ENCODE measurements at regions not wholly inside any gene's neighbourhood (a gene's known extent, or its start where the extent isn't known, plus 50 kb on each side); places are given as distances from the start of the nearest gene placed in this dataset.
"Not testable (repeated sequence)": the region's sequence is repeated elsewhere in the genome, so short reads cannot be mapped to it uniquely, and the experiment has no call there.

- no peak for DNase-seq (ENCODE audit: extremely low spot score)
- ChIA-PET CTCF (no interaction called here), POLR2A (no interaction called here)
- TF ChIP-seq CTCF (IDR thresholded peaks at IDR 0.05; ENCODE audit: control extremely low read depth, extremely low read depth, low read depth, missing control alignments), result no peak
Observed at GRCh38 chr13:20320885-20321284, 88.8 kb upstream of the GJB6 start.

GRCh38 chr13:20313896-20314295, 81.8 kb upstream of the GJB6 start:
- ChIA-PET POLR2A (no interaction called here), CTCF (no interaction called here)
- TF ChIP-seq CTCF (IDR thresholded peaks at IDR 0.05; ENCODE audit: control extremely low read depth, extremely low read depth, low read depth, missing control alignments), result no peak
- no peak for DNase-seq (ENCODE audit: extremely low spot score)

- POLR2A ChIA-PET, result no interaction called here
- no peak for DNase-seq (ENCODE audit: extremely low spot score)
- TF ChIP-seq CTCF (IDR thresholded peaks at IDR 0.05; ENCODE audit: control extremely low read depth, extremely low read depth, low read depth, missing control alignments), result no peak
- CTCF ChIA-PET, result interaction anchor here (1.3 kb wide), 1 partner anchor 12 kb away, joined by 5 read pairs; no protein-coding TSS in a partner anchor
Observed at GRCh38 chr13:20312292-20312691, 80.2 kb upstream of the GJB6 start.

GRCh38 chr13:20311596-20311995, 79.5 kb upstream of the GJB6 start:
- no peak for DNase-seq (ENCODE audit: extremely low spot score)
- CTCF ChIA-PET, result no interaction called here
- TF ChIP-seq CTCF (IDR thresholded peaks at IDR 0.05; ENCODE audit: control extremely low read depth, extremely low read depth, low read depth, missing control alignments), result no peak
- POLR2A ChIA-PET, result no interaction called here

- TF ChIP-seq CTCF (IDR thresholded peaks at IDR 0.05; ENCODE audit: control extremely low read depth, extremely low read depth, low read depth, missing control alignments), result no peak
- ChIA-PET CTCF (no interaction called here), POLR2A (no interaction called here)
- no peak for DNase-seq (ENCODE audit: extremely low spot score)
Observed at GRCh38 chr13:20311022-20311421, 78.9 kb upstream of the GJB6 start.

- TF ChIP-seq CTCF (IDR thresholded peaks at IDR 0.05; ENCODE audit: control extremely low read depth, extremely low read depth, low read depth, missing control alignments), result no peak
- ChIA-PET POLR2A (no interaction called here), CTCF (no interaction called here)
- no peak for DNase-seq (ENCODE audit: extremely low spot score)
Observed at GRCh38 chr13:20306039-20306438, 73.9 kb upstream of the GJB6 start.

- DNase-seq (ENCODE audit: extremely low spot score), result no peak
- TF ChIP-seq CTCF (IDR thresholded peaks at IDR 0.05; ENCODE audit: control extremely low read depth, extremely low read depth, low read depth, missing control alignments), result no peak
- POLR2A ChIA-PET, result no interaction called here
- CTCF ChIA-PET, result no interaction called here
Observed at GRCh38 chr13:20305587-20305986, 73.5 kb upstream of the GJB6 start.

- CTCF ChIA-PET, result interaction anchor here (1.1 kb wide), 1 partner anchor 13 kb away, joined by 3 read pairs; no protein-coding TSS in a partner anchor
- POLR2A ChIA-PET; DNase-seq (ENCODE audit: extremely low spot score): not testable (repeated sequence)
Observed at GRCh38 chr13:20304061-20304460, 71.9 kb upstream of the GJB6 start.
